SK-N-SH (cell line): ENCODE measurements at regions not wholly inside any gene's neighbourhood (a gene's known extent, or its start where the extent isn't known, plus 50 kb on each side); places are given as distances from the start of the nearest gene placed in this dataset.

Source experiments
- CTCF ChIA-PET: fragments of 300-600, 350-600 bp; formaldehyde crosslinking; extraction: SDS; loops from one replicate; lab custom pipeline; 2021; lab: Yijun Ruan, JAX
- POLR2A ChIA-PET: fragments of 350-600 bp; sonication (Branson Sonifier 250); formaldehyde crosslinking; extraction: SDS; loops from one replicate; lab custom pipeline; 2020; ENCODE audit warnings: antibody characterized with exemption, inconsistent platforms; lab: Yijun Ruan, JAX
- DNase-seq: peaks from one replicate; pipeline ENCODE4 v3.0.0; 2012
- H2AFZ ChIP-seq: fragments of 200-600 bp; sonication (generic); 2 replicates; pipeline ENCODE4 v1.8.1; 2016; ENCODE audit warnings: antibody characterized with exemption, mild to moderate bottlenecking, low read depth
- H3F3A ChIP-seq: fragments of 200-600 bp; sonication (generic); replicated peaks from 2 replicates; pipeline ENCODE3; 2016; ENCODE audit warnings: antibody characterized with exemption, mild to moderate bottlenecking; ENCODE audit not compliant: insufficient read depth
- H3K27ac ChIP-seq, 2 experiments: fragments of 200-500 bp in 1 of 2; fragments of 200-600 bp in 1 of 2; sonication (Bioruptor generic) in 1 of 2; sonication (generic), shearing (Covaris generic) in 1 of 2; 2 replicates each; pipeline versions ENCODE4 v1.5.1 to v1.6.1; 2014 to 2016; ENCODE audit warnings: low read depth in 2 of 2, inconsistent platforms in 1 of 2, low read length in 1 of 2, mild to moderate bottlenecking in 1 of 2, mixed read lengths in 1 of 2
- H3K27me3 ChIP-seq: fragments of 200-600 bp; sonication (generic), shearing (Covaris generic); 2 replicates; pipeline ENCODE4 v1.6.1; 2016; ENCODE audit warnings: mixed run types; ENCODE audit not compliant: insufficient read depth
- H3K36me3 ChIP-seq, 2 experiments: fragments of 200-500 bp in 1 of 2; fragments of 200-600 bp in 1 of 2; sonication (Bioruptor generic) in 1 of 2; sonication (generic) in 1 of 2; replicated peaks in 1 of 2; 2 replicates each; pipeline versions ENCODE3 to v1.5.1; 2014 to 2016; ENCODE audit warnings: low read length in 1 of 2, mild to moderate bottlenecking in 1 of 2; ENCODE audit not compliant: insufficient read depth in 2 of 2, control insufficient read depth in 1 of 2
- H3K4me1 ChIP-seq, 2 experiments: fragments of 200-500 bp in 1 of 2; fragments of 200-600 bp in 1 of 2; sonication (Bioruptor generic) in 1 of 2; sonication (generic), shearing (Covaris generic) in 1 of 2; 2 replicates each; pipeline versions ENCODE4 v1.5.1 to v1.6.1; 2014 to 2016; ENCODE audit warnings: low read depth in 1 of 2, low read length in 1 of 2, mixed run types in 1 of 2; ENCODE audit not compliant: insufficient read depth in 2 of 2, control insufficient read depth in 1 of 2
- H3K4me2 ChIP-seq: fragments of 200-600 bp; sonication (generic), shearing (Covaris generic); 2 replicates; pipeline ENCODE4 v1.6.1; 2017; ENCODE audit warnings: mixed run types
- H3K4me3 ChIP-seq, 2 experiments: fragments of 200-500 bp in 1 of 2; fragments of 200-600 bp in 1 of 2; sonication (Bioruptor generic) in 1 of 2; sonication (generic), shearing (Covaris generic) in 1 of 2; 2 replicates each; pipeline versions ENCODE4 v1.5.1 to v1.8.1; 2014 to 2016; ENCODE audit warnings: low read depth in 2 of 2, inconsistent platforms in 1 of 2, low read length in 1 of 2, mild to moderate bottlenecking in 1 of 2, mixed read lengths in 1 of 2, moderate library complexity in 1 of 2
- H3K79me2 ChIP-seq: fragments of 200-600 bp; sonication (generic); 2 replicates; pipeline ENCODE4 v1.8.1; 2017; ENCODE audit warnings: mild to moderate bottlenecking; ENCODE audit not compliant: insufficient read depth
- H3K9ac ChIP-seq: fragments of 200-600 bp; sonication (generic); 2 replicates; pipeline ENCODE4 v1.6.1; 2017; ENCODE audit warnings: mixed run types
- H3K9me2 ChIP-seq: fragments of 200-600 bp; sonication (generic); 2 replicates; pipeline ENCODE4 v1.6.1; 2017; ENCODE audit warnings: mixed run types
- H3K9me3 ChIP-seq: fragments of 200-600 bp; sonication (generic); 2 replicates; pipeline ENCODE4 v1.6.1; 2017; ENCODE audit warnings: mixed run types, mild to moderate bottlenecking, moderate library complexity
- H4K20me1 ChIP-seq: fragments of 200-600 bp; sonication (generic); 2 replicates; pipeline ENCODE4 v1.6.1; 2017; ENCODE audit warnings: mild to moderate bottlenecking, mixed run types; ENCODE audit not compliant: insufficient read depth
- EP300 ChIP-seq, 2 experiments: IDR thresholded peaks; 2 replicates each; pipeline versions ENCODE4 v1.4.0 to v1.6.1; 2012; ENCODE audit warnings: borderline replicate concordance in 1 of 2, low read depth in 1 of 2, low read length in 1 of 2
- FOSL2 ChIP-seq: IDR thresholded peaks from 2 replicates; pipeline ENCODE4 v1.4.0; 2012; ENCODE audit warnings: low read depth, mild to moderate bottlenecking, moderate library complexity, borderline replicate concordance
- GABPA ChIP-seq: IDR thresholded peaks from 2 replicates; pipeline ENCODE4 v1.4.0; 2012; ENCODE audit warnings: low read depth, mild to moderate bottlenecking
- GATA2 ChIP-seq: sonication (generic); formaldehyde crosslinking; IDR thresholded peaks from 2 replicates; pipeline ENCODE4 v1.5.0; 2020; ENCODE audit warnings: mild to moderate bottlenecking, missing genetic modification reagents
- IRF3 ChIP-seq: fragments of 150-350 bp; IDR thresholded peaks from 2 replicates; pipeline ENCODE4 v1.6.1; 2016; ENCODE audit warnings: mild to moderate bottlenecking, low read depth, low read length
- MEF2A ChIP-seq: IDR thresholded peaks from 2 replicates; pipeline ENCODE4 v1.4.0; 2012; ENCODE audit warnings: low read depth, borderline replicate concordance
- NFIC ChIP-seq: IDR thresholded peaks from 2 replicates; pipeline ENCODE4 v1.4.0; 2012; ENCODE audit warnings: borderline replicate concordance
- NRF1 ChIP-seq: IDR thresholded peaks from 2 replicates; pipeline ENCODE4 v1.6.1; 2012; ENCODE audit warnings: low read depth, mild to moderate bottlenecking, low read length
- PBX3 ChIP-seq: IDR thresholded peaks from 2 replicates; pipeline ENCODE4; 2012
- POLR2AphosphoS5 ChIP-seq: IDR thresholded peaks from 2 replicates; pipeline ENCODE4 v1.6.1; 2012; ENCODE audit warnings: low read depth, low read length
- RAD21 ChIP-seq: IDR thresholded peaks from 2 replicates; pipeline ENCODE4 v1.6.1; 2012; ENCODE audit warnings: mild to moderate bottlenecking, low read length
- REST ChIP-seq: IDR thresholded peaks from 2 replicates; pipeline ENCODE4 v1.6.1; 2012; ENCODE audit warnings: mild to moderate bottlenecking, low read depth, low read length, moderate library complexity
- RXRA ChIP-seq: IDR thresholded peaks from 2 replicates; pipeline ENCODE4 v1.4.0; 2012; ENCODE audit warnings: low read depth, mild to moderate bottlenecking, borderline replicate concordance
- TCF12 ChIP-seq: IDR thresholded peaks from 2 replicates; pipeline ENCODE4 v1.4.0; 2012
- USF2 ChIP-seq: fragments of 150-350 bp; IDR thresholded peaks from 2 replicates; pipeline ENCODE4 v1.6.1; 2017; ENCODE audit warnings: antibody characterized with exemption, low read length, low read depth, borderline replicate concordance
- YY1 ChIP-seq: IDR thresholded peaks from 2 replicates; pipeline ENCODE4 v1.4.0; 2012; ENCODE audit warnings: low read depth, mild to moderate bottlenecking
- ZBTB33 ChIP-seq: IDR thresholded peaks from 2 replicates; pipeline ENCODE4 v1.4.0; 2012; ENCODE audit warnings: low read depth, borderline replicate concordance
- WGBS: methylation state at CpG from one replicate; pipeline ENCODE4 v1.1.6; 2017; ENCODE audit warnings: low lambda C conversion rate; 5-methylcytosine and 5-hydroxymethylcytosine counted together

- Histone ChIP-seq H3K9me2 (no peaks in the 10 kb centered on the region), H3K9me3 (no peaks in the 10 kb centered on the region), H4K20me1 (no peaks in the 10 kb centered on the region), H3K27ac (peak overlapping the region; percentile 96), H3K4me3 (peak overlapping the region; percentile 72 to 90), H3K4me2 (peak overlapping the region; percentile 88), H3K4me1 (peaks cover 4 to 8% of the 10 kb centered on the region in 2 experiments; a peak in 3 of 4 replicates), H3K36me3 (no peaks in the 10 kb centered on the region), H3K79me2 (peaks cover 7% of the 10 kb centered on the region), H2AFZ (peak overlapping the region; percentile 80), H3K27me3 (no peaks in the 10 kb centered on the region), H3K9ac (peak overlapping the region; percentile 89), H3F3A (peaks cover 30% of the 10 kb centered on the region)
- TF ChIP-seq USF2 (no peak), PBX3 (no peak), MEF2A (no peak), GATA2 (CRISPR knock-in tag) (no peak), EP300 (IDR thresholded peaks at IDR 0.05; ENCODE audit: borderline replicate concordance in 1 of 2, low read depth in 1 of 2, low read length in 1 of 2) (no peak), IRF3 (no peak), RXRA (no peak), NFIC (no peak), RAD21 (no peak), NRF1 (no peak)
- POLR2A ChIA-PET = interaction anchor here (0.8 to 2.0 kb wide), 7 partner anchors 62 to 284 kb away, joined by 3 to 16 read pairs (median 4); partner anchors contain the start of gene IRF2
- no peak for DNase-seq
- CTCF ChIA-PET = interaction anchor here (1.0 to 6.6 kb wide), 7 partner anchors 10 to 278 kb away, joined by 3 to 72 read pairs (median 5); no protein-coding TSS in a partner anchor
- WGBS = 8% methylated on average over 5 of the region's 5 CpGs
These were observed 62.5 kb upstream of the IRF2 start for GRCh38 chr4:184536881-184537248.

DNA sequence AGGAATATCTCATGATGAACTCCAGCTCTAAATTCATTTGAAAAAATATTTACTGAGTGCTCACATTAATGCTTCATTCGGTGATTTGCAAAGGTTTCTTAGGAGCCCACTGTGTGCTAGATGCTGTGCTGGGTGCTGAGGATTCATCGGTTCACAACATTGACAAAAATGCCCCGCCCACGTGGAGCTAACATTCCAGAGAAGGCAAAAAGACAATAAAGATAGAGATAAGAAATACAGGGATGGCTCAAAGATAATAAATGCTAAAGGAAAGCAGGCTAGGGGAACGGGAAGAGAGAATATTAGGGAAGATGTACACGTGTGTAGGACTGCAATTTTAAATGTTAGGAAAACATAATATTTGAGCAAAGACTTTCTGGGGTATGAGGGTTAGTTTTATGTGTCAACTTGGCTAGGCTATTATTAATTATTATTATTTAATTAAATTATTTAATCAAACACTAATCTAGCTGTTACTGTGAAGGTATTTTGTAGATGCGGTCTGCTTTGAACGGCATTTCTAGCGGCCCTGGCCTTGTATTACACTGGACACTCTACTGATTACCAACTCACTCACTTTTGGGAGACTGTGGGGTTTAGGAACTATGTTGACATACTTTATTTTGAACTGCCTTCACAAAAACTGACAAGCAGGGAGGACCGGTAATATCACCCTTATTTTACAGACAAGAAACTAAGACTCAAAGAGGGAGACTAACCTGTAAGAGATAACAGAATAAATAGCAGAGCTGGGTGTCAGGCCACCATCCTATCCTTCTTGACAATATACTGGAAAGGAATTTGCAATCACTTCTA is 61.9 kb upstream of the IRF2 start:
- POLR2A ChIA-PET = interaction anchor here (0.8 to 2.0 kb wide), 3 partner anchors 62 to 272 kb away, joined by 3 to 16 read pairs (median 11); partner anchors contain the start of gene IRF2
- 61% methylated on average over 10 of the region's 10 CpGs for WGBS
- peak overlapping the region; percentile 72 to 90 for H3K4me3 ChIP-seq
- no peaks in the 10 kb centered on the region for H4K20me1 ChIP-seq
- H3K4me2 ChIP-seq = peak overlapping the region; percentile 88
- no peaks in the 10 kb centered on the region for H3K27me3 ChIP-seq
- peak overlapping the region; percentile 89 for H3K9ac ChIP-seq
- peaks cover 4 to 8% of the 10 kb centered on the region in 2 experiments; a peak in 3 of 4 replicates for H3K4me1 ChIP-seq
- peak overlapping the region; percentile 96; a peak in 3 of 4 replicates for H3K27ac ChIP-seq
- no peak overlapping the region for H2AFZ ChIP-seq
- peaks cover 7% of the 10 kb centered on the region for H3K79me2 ChIP-seq
- no peak for DNase-seq
- no peaks in the 10 kb centered on the region for H3K36me3 ChIP-seq
- H3K9me2 ChIP-seq = no peaks in the 10 kb centered on the region
- H3F3A ChIP-seq = peaks cover 30% of the 10 kb centered on the region
- H3K9me3 ChIP-seq = no peaks in the 10 kb centered on the region
- CTCF ChIA-PET = interaction anchor here (1.0 to 6.6 kb wide), 6 partner anchors 10 to 275 kb away, joined by 3 to 72 read pairs (median 5); no protein-coding TSS in a partner anchor
- TF ChIP-seq GABPA (no peak), ZBTB33 (no peak), YY1 (no peak), TCF12 (no peak), GATA2 (CRISPR knock-in tag) (no peak), FOSL2 (no peak), POLR2AphosphoS5 (no peak), RXRA (no peak), REST (no peak)
